Heart left ventricle (tissue), 13 donors: ENCODE measurements at regions not wholly inside any gene's neighbourhood (a gene's known extent, or its start where the extent isn't known, plus 50 kb on each side); places are given as distances from the start of the nearest gene placed in this dataset.
"Not testable (repeated sequence)": the region's sequence is repeated elsewhere in the genome, so short reads cannot be mapped to it uniquely, and the experiment has no call there.

Source experiments
- CTCF ChIP-seq, 12 donors: fragments of 200-600 bp; sonication (generic) in 4 of 12; IDR thresholded peaks; one replicate each; pipeline versions ENCODE4 v1.5.0 to v1.8.0; 2018 to 2022; ENCODE audit warnings: antibody characterized with exemption in 12 of 12, mild to moderate bottlenecking in 5 of 12
- POLR2A ChIP-seq, 2 donors: fragments of 450-650 bp; IDR thresholded peaks; one replicate each; pipeline ENCODE4 v1.6.1; 2017; ENCODE audit warnings: antibody characterized with exemption in 2 of 2, mild to moderate bottlenecking in 2 of 2, moderate library complexity in 2 of 2
- donor health status: ischemic (EF 13 %, LVEDD 7.1; RV severe dilation, severe dysfunction).
- donor health status: DM: no; HTN: yes; CAD: no.
- donor health status: DM: no; HTN: no; CAD: no.
- donor health status: ischemic (EF 25% LVEDD 6.9; RV normal size, moderate dysfunction).
- donor health status: ischemic (EF 25% LVEDD 5.7; RV mildly dilated, moderate dysfunction).
- donor health status: ischemic (EF 35%, LVEDD 5.7; RV mildly dilated, moderate dysfunction).
- donor health status: nonischemic (EF 11% LVEDD 7.7; RV severe dilation, severe dysfunction).
- donor health status: DM: yes; HTN: yes; CAD: no.
- donor health status: PGD.
- donor health status: ischemic (EF 29% LVEDD 5.4; RV normal size, mild dysfunction).
- donor health status: nonischemic (EF 23%, LVEDD 6.1; RV moderate dilation, normal function).

- not testable (repeated sequence) for TF ChIP-seq CTCF, POLR2A (IDR thresholded peaks at IDR 0.05)
Observed at GRCh38 chr3:14028122-14028521, 96.5 kb downstream of the CHCHD4 start.
